Glomerular endothelial cell (primary cell): ENCODE measurements at regions not wholly inside any gene's neighbourhood (a gene's known extent, or its start where the extent isn't known, plus 50 kb on each side); places are given as distances from the start of the nearest gene placed in this dataset.
"Not testable (repeated sequence)": the region's sequence is repeated elsewhere in the genome, so short reads cannot be mapped to it uniquely, and the experiment has no call there.

Experiments
- DNase-seq: peaks from one replicate; pipeline ENCODE4 v3.0.0-alpha.2; 2011; ENCODE audit warnings: low read depth, low spot score; ENCODE audit errors: extremely low read depth

- not testable (repeated sequence) for DNase-seq
These were observed 198.0 kb upstream of the ZNF469 start for GRCh38 chr16:88184566-88185355.

GRCh38 chr16:88185406-88185805 is 197.4 kb upstream of the ZNF469 start:
- DNase-seq = not testable (repeated sequence)

- DNase-seq = not testable (repeated sequence)
These were observed 196.5 kb upstream of the ZNF469 start for GRCh38 chr16:88185976-88186888.

- DNase-seq = not testable (repeated sequence)
These were observed 195.6 kb upstream of the ZNF469 start for GRCh38 chr16:88186889-88187870.

GRCh38 chr16:88188171-88188895 is 194.4 kb upstream of the ZNF469 start:
- DNase-seq = not testable (repeated sequence)

- DNase-seq = not testable (repeated sequence)
These were observed 192.1 kb upstream of the ZNF469 start for GRCh38 chr16:88190592-88191095.

- not testable (repeated sequence) for DNase-seq
These were observed 191.6 kb upstream of the ZNF469 start for GRCh38 chr16:88191168-88191567.

- no peak for DNase-seq
These were observed 190.2 kb upstream of the ZNF469 start for GRCh38 chr16:88192601-88193000.

GRCh38 chr16:88193706-88194396 is 188.9 kb upstream of the ZNF469 start:
- not testable (repeated sequence) for DNase-seq

GRCh38 chr16:88194397-88195268 is 188.1 kb upstream of the ZNF469 start:
- no peak for DNase-seq

GRCh38 chr16:88195269-88195705 is 187.5 kb upstream of the ZNF469 start:
- no peak for DNase-seq

- DNase-seq = no peak
These were observed 186.8 kb upstream of the ZNF469 start for GRCh38 chr16:88195911-88196465.

GRCh38 chr16:88196471-88197400 is 186.0 kb upstream of the ZNF469 start:
- no peak for DNase-seq

- no peak for DNase-seq
These were observed 185.0 kb upstream of the ZNF469 start for GRCh38 chr16:88197481-88198456.
